ENCODE measurements at regions not wholly inside any gene's neighbourhood (a gene's known extent, or its start where the extent isn't known, plus 50 kb on each side); places are given as distances from the start of the nearest gene placed in this dataset.

- H3K27ac ChIP-seq, result no peak overlapping the region
- H3K9ac ChIP-seq (ENCODE audit: insufficient read length), result no peak overlapping the region
- DNase-seq (ENCODE audit: low read depth, low spot score), result no peak
- no peak overlapping the region for H3K4me3 ChIP-seq
- H3K9me3 ChIP-seq (ENCODE audit: low read depth, low read length), result peaks cover 3% of the 10 kb centered on the region; the same call in 1 of the 2 replicates
- no peaks in the 10 kb centered on the region for H3K36me3 ChIP-seq (ENCODE audit: insufficient read depth, low read length)
- TF ChIP-seq EZH2 (IDR thresholded peaks at IDR 0.05) (no peak), POLR2AphosphoS5 (IDR thresholded peaks at IDR 0.05; ENCODE audit: borderline replicate concordance, low read depth, low read length) (no peak), FOXP2 (optimal IDR thresholded peaks at IDR 0.05; ENCODE audit: control extremely low read depth, extremely low read length, insufficient read depth) (no peak)
These were observed 1621.2 kb downstream of the MAT2B start for GRCh38 chr5:165126598-165126997.

- H3K36me3 ChIP-seq (ENCODE audit: insufficient read depth, low read length), result no peaks in the 10 kb centered on the region
- DNase-seq (ENCODE audit: low read depth, low spot score), result no peak
- TF ChIP-seq POLR2AphosphoS5 (IDR thresholded peaks at IDR 0.05; ENCODE audit: borderline replicate concordance, low read depth, low read length) (no peak), EZH2 (IDR thresholded peaks at IDR 0.05) (no peak), FOXP2 (optimal IDR thresholded peaks at IDR 0.05; ENCODE audit: control extremely low read depth, extremely low read length, insufficient read depth) (no peak)
- H3K9ac ChIP-seq (ENCODE audit: insufficient read length), result no peak overlapping the region
- no peak overlapping the region for H3K4me3 ChIP-seq
- peaks cover 3% of the 10 kb centered on the region; the same call in 1 of the 2 replicates for H3K9me3 ChIP-seq (ENCODE audit: low read depth, low read length)
- H3K27ac ChIP-seq, result no peak overlapping the region; the same call in 1 of the 2 replicates
These were observed 1622.5 kb downstream of the MAT2B start for GRCh38 chr5:165127941-165128340.

GRCh38 chr5:165130656-165131055, 1625.2 kb downstream of the MAT2B start:
- Histone ChIP-seq H3K36me3 (ENCODE audit: insufficient read depth, low read length) (no peaks in the 10 kb centered on the region), H3K9me3 (ENCODE audit: low read depth, low read length) (peaks cover 3% of the 10 kb centered on the region; the same call in 1 of the 2 replicates), H3K27ac (peak overlapping the region; percentile 69), H3K9ac (ENCODE audit: insufficient read length) (no peak overlapping the region), H3K4me3 (peak overlapping the region; percentile 1)
- DNase-seq (ENCODE audit: low read depth, low spot score), result peak; percentile 24
- TF ChIP-seq POLR2AphosphoS5 (IDR thresholded peaks at IDR 0.05; ENCODE audit: borderline replicate concordance, low read depth, low read length) (no peak), FOXP2 (optimal IDR thresholded peaks at IDR 0.05; ENCODE audit: control extremely low read depth, extremely low read length, insufficient read depth) (no peak), EZH2 (IDR thresholded peaks at IDR 0.05) (no peak)

- no peak overlapping the region for H3K9ac ChIP-seq (ENCODE audit: insufficient read length)
- no peak overlapping the region for H3K27ac ChIP-seq
These were observed 1628.7 kb downstream of the MAT2B start for GRCh38 chr5:165134155-165134554.

GRCh38 chr5:165135565-165135964, 1630.1 kb downstream of the MAT2B start:
- no peak overlapping the region for H3K9ac ChIP-seq (ENCODE audit: insufficient read length)
- no peaks in the 10 kb centered on the region for H3K36me3 ChIP-seq (ENCODE audit: insufficient read depth, low read length)
- TF ChIP-seq POLR2AphosphoS5 (IDR thresholded peaks at IDR 0.05; ENCODE audit: borderline replicate concordance, low read depth, low read length), result no peak
- no peak for TF ChIP-seq FOXP2 (optimal IDR thresholded peaks at IDR 0.05; ENCODE audit: control extremely low read depth, extremely low read length, insufficient read depth)
- TF ChIP-seq EZH2 (IDR thresholded peaks at IDR 0.05), result no peak
- H3K4me3 ChIP-seq, result no peak overlapping the region
- no peak for DNase-seq (ENCODE audit: low read depth, low spot score)
- no peak overlapping the region for H3K27ac ChIP-seq
- no peaks in the 10 kb centered on the region for H3K9me3 ChIP-seq (ENCODE audit: low read depth, low read length)

More at GRCh38 chr5:165134155-165134554, 1628.7 kb downstream of the MAT2B start:
- H3K4me3 ChIP-seq, result no peak overlapping the region
- H3K9me3 ChIP-seq (ENCODE audit: low read depth, low read length), result peaks cover 3% of the 10 kb centered on the region; the same call in 1 of the 2 replicates
- no peak for TF ChIP-seq EZH2 (IDR thresholded peaks at IDR 0.05)
- no peak for TF ChIP-seq POLR2AphosphoS5 (IDR thresholded peaks at IDR 0.05; ENCODE audit: borderline replicate concordance, low read depth, low read length)
- no peak for TF ChIP-seq FOXP2 (optimal IDR thresholded peaks at IDR 0.05; ENCODE audit: control extremely low read depth, extremely low read length, insufficient read depth)
- no peak for DNase-seq (ENCODE audit: low read depth, low spot score)
- H3K36me3 ChIP-seq (ENCODE audit: insufficient read depth, low read length), result no peaks in the 10 kb centered on the region

GRCh38 chr5:165137701-165138100, 1632.3 kb downstream of the MAT2B start:
- Histone ChIP-seq H3K9ac (ENCODE audit: insufficient read length) (no peak overlapping the region), H3K4me3 (peak overlapping the region; percentile 68), H3K9me3 (ENCODE audit: low read depth, low read length) (no peaks in the 10 kb centered on the region), H3K27ac (peak overlapping the region; percentile 73; the same call in 1 of the 2 replicates), H3K36me3 (ENCODE audit: insufficient read depth, low read length) (no peaks in the 10 kb centered on the region)
- no peak for DNase-seq (ENCODE audit: low read depth, low spot score)
- TF ChIP-seq POLR2AphosphoS5 (IDR thresholded peaks at IDR 0.05; ENCODE audit: borderline replicate concordance, low read depth, low read length), result no peak
- no peak for TF ChIP-seq EZH2 (IDR thresholded peaks at IDR 0.05)
- no peak for TF ChIP-seq FOXP2 (optimal IDR thresholded peaks at IDR 0.05; ENCODE audit: control extremely low read depth, extremely low read length, insufficient read depth)

- Histone ChIP-seq H3K4me3 (peak overlapping the region; percentile 68), H3K9me3 (ENCODE audit: low read depth, low read length) (no peaks in the 10 kb centered on the region), H3K27ac (peak overlapping the region; percentile 73), H3K9ac (ENCODE audit: insufficient read length) (no peak overlapping the region), H3K36me3 (ENCODE audit: insufficient read depth, low read length) (no peaks in the 10 kb centered on the region)
- TF ChIP-seq EZH2 (IDR thresholded peaks at IDR 0.05) (no peak), FOXP2 (optimal IDR thresholded peaks at IDR 0.05; ENCODE audit: control extremely low read depth, extremely low read length, insufficient read depth) (no peak), POLR2AphosphoS5 (IDR thresholded peaks at IDR 0.05; ENCODE audit: borderline replicate concordance, low read depth, low read length) (no peak)
- DNase-seq (ENCODE audit: low read depth, low spot score), result no peak
These were observed 1632.8 kb downstream of the MAT2B start for GRCh38 chr5:165138236-165138635.

- H3K27ac ChIP-seq, result no peak overlapping the region
- TF ChIP-seq POLR2AphosphoS5 (IDR thresholded peaks at IDR 0.05; ENCODE audit: borderline replicate concordance, low read depth, low read length) (no peak), FOXP2 (optimal IDR thresholded peaks at IDR 0.05; ENCODE audit: control extremely low read depth, extremely low read length, insufficient read depth) (no peak), EZH2 (IDR thresholded peaks at IDR 0.05) (no peak)
- no peaks in the 10 kb centered on the region for H3K36me3 ChIP-seq (ENCODE audit: insufficient read depth, low read length)
- DNase-seq (ENCODE audit: low read depth, low spot score), result no peak
- H3K4me3 ChIP-seq, result no peak overlapping the region
- no peak overlapping the region for H3K9ac ChIP-seq (ENCODE audit: insufficient read length)
- no peaks in the 10 kb centered on the region for H3K9me3 ChIP-seq (ENCODE audit: low read depth, low read length)
These were observed 1633.8 kb downstream of the MAT2B start for GRCh38 chr5:165139262-165139661.

GRCh38 chr5:165139721-165140120, 1634.3 kb downstream of the MAT2B start:
- TF ChIP-seq POLR2AphosphoS5 (IDR thresholded peaks at IDR 0.05; ENCODE audit: borderline replicate concordance, low read depth, low read length) (no peak), EZH2 (IDR thresholded peaks at IDR 0.05) (no peak), FOXP2 (optimal IDR thresholded peaks at IDR 0.05; ENCODE audit: control extremely low read depth, extremely low read length, insufficient read depth) (no peak)
- no peaks in the 10 kb centered on the region for H3K9me3 ChIP-seq (ENCODE audit: low read depth, low read length)
- H3K36me3 ChIP-seq (ENCODE audit: insufficient read depth, low read length), result no peaks in the 10 kb centered on the region
- no peak overlapping the region for H3K4me3 ChIP-seq
- DNase-seq (ENCODE audit: low read depth, low spot score), result no peak
- no peak overlapping the region for H3K9ac ChIP-seq (ENCODE audit: insufficient read length)
- no peak overlapping the region for H3K27ac ChIP-seq
